Glomerular endothelial cell (primary cell): ENCODE measurements at regions not wholly inside any gene's neighbourhood (a gene's known extent, or its start where the extent isn't known, plus 50 kb on each side); places are given as distances from the start of the nearest gene placed in this dataset.

ENCODE experiments used
- DNase-seq: peaks from one replicate; pipeline ENCODE4 v3.0.0-alpha.2; 2011; ENCODE audit warnings: low read depth, low spot score; ENCODE audit errors: extremely low read depth

- no peak for DNase-seq
These were observed 331.5 kb downstream of the UACA start for GRCh38 chr15:70431854-70432253.

- no peak for DNase-seq
These were observed 332.4 kb upstream of the TLE3 start for GRCh38 chr15:70430069-70430468.

- DNase-seq, result no peak
These were observed 331.5 kb upstream of the TLE3 start for GRCh38 chr15:70429056-70429722.

GRCh38 chr15:70428211-70428822 lies 330.6 kb upstream of the TLE3 start:
- no peak for DNase-seq

- no peak for DNase-seq
These were observed 329.7 kb upstream of the TLE3 start for GRCh38 chr15:70427167-70428120.

- no peak for DNase-seq
These were observed 328.5 kb upstream of the TLE3 start for GRCh38 chr15:70426096-70426821.

GRCh38 chr15:70424937-70425411 lies 327.3 kb upstream of the TLE3 start:
- no peak for DNase-seq

- no peak for DNase-seq
These were observed 325.6 kb upstream of the TLE3 start for GRCh38 chr15:70423267-70423666.

GRCh38 chr15:70422342-70422741 lies 324.6 kb upstream of the TLE3 start:
- no peak for DNase-seq

- DNase-seq, result no peak
These were observed 323.3 kb upstream of the TLE3 start for GRCh38 chr15:70420948-70421482.

GRCh38 chr15:70420086-70420947 lies 322.6 kb upstream of the TLE3 start:
- no peak for DNase-seq

GRCh38 chr15:70418943-70419342 lies 321.2 kb upstream of the TLE3 start:
- no peak for DNase-seq

GRCh38 chr15:70417535-70417934 lies 319.8 kb upstream of the TLE3 start:
- no peak for DNase-seq

GRCh38 chr15:70416829-70417228 lies 319.1 kb upstream of the TLE3 start:
- no peak for DNase-seq

- no peak for DNase-seq
These were observed 317.7 kb upstream of the TLE3 start for GRCh38 chr15:70415398-70415797.

GRCh38 chr15:70414626-70415025 lies 316.9 kb upstream of the TLE3 start:
- DNase-seq, result no peak

GRCh38 chr15:70412794-70413193 lies 315.1 kb upstream of the TLE3 start:
- DNase-seq, result no peak

GRCh38 chr15:70411143-70411863 lies 313.6 kb upstream of the TLE3 start:
- DNase-seq, result no peak
